ENCODE measurements at regions not wholly inside any gene's neighbourhood (a gene's known extent, or its start where the extent isn't known, plus 50 kb on each side); places are given as distances from the start of the nearest gene placed in this dataset.

DNA sequence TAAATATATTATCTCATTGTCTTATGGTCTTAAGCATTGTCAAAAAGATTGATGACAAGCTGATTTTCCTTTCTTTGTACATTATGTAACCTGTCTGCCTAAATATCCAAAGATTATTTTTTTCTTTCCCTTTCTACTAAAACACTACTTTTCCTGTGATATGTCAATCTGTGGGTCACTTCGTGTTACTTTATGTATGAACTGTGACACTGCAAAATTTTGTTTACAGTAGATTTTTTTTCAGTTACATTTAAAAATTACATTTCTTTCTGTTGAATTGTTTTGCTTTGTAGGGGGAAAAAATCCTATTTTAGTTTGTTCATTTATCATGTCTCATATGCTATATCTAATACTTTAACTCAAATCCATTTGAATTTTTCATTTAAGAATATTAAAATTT, 392.3 kb upstream of the ATXN7L3B start:
- TF ChIP-seq POLR2A (IDR thresholded peaks at IDR 0.05; ENCODE audit: low read length) (no peak), GATA1 (IDR thresholded peaks at IDR 0.05; ENCODE audit: low read depth, low read length) (no peak)

Measured in erythroblast (primary cell).